IPS-18c (cell line): ENCODE measurements at regions not wholly inside any gene's neighbourhood (a gene's known extent, or its start where the extent isn't known, plus 50 kb on each side); places are given as distances from the start of the nearest gene placed in this dataset.

Experiments
- H3K4me3 ChIP-seq: 2 replicates; pipeline ENCODE4 v1.7.0; 2013; ENCODE audit warnings: low read depth, mild to moderate bottlenecking, low read length, moderate library complexity; ENCODE audit not compliant: insufficient read depth
- H3K9me3 ChIP-seq: one replicate; pipeline ENCODE4 v1.6.1; 2013; ENCODE audit warnings: mild to moderate bottlenecking, low read length, moderate library complexity; ENCODE audit not compliant: control insufficient read depth, insufficient read depth

- Histone ChIP-seq H3K9me3 (peaks cover 2% of the 10 kb centered on the region), H3K4me3 (no peak overlapping the region)
Observed at GRCh38 chr6:165229216-165229615, 80.2 kb downstream of the C6orf118 start.

GRCh38 chr6:165227644-165228329, 81.6 kb downstream of the C6orf118 start:
- no peaks in the 10 kb centered on the region for H3K9me3 ChIP-seq

GRCh38 chr6:165223736-165224135, 85.7 kb downstream of the C6orf118 start:
- Histone ChIP-seq H3K9me3 (no peaks in the 10 kb centered on the region), H3K4me3 (no peak overlapping the region)

More at GRCh38 chr6:165227644-165228329, 81.6 kb downstream of the C6orf118 start:
- H3K4me3 ChIP-seq: no peak overlapping the region

- Histone ChIP-seq H3K9me3 (no peaks in the 10 kb centered on the region), H3K4me3 (no peak overlapping the region)
Observed at GRCh38 chr6:165223101-165223500, 86.3 kb downstream of the C6orf118 start.

GRCh38 chr6:165222315-165223025, 86.9 kb downstream of the C6orf118 start:
- H3K9me3 ChIP-seq: no peaks in the 10 kb centered on the region
- H3K4me3 ChIP-seq: no peak overlapping the region

GRCh38 chr6:165220045-165220444, 89.4 kb downstream of the C6orf118 start:
- no peak overlapping the region for H3K4me3 ChIP-seq
- no peaks in the 10 kb centered on the region for H3K9me3 ChIP-seq

GRCh38 chr6:165219629-165220028, 89.8 kb downstream of the C6orf118 start:
- no peak overlapping the region for H3K4me3 ChIP-seq
- no peaks in the 10 kb centered on the region for H3K9me3 ChIP-seq

- Histone ChIP-seq H3K9me3 (no peaks in the 10 kb centered on the region), H3K4me3 (no peak overlapping the region)
Observed at GRCh38 chr6:165218829-165219228, 90.6 kb downstream of the C6orf118 start.

GRCh38 chr6:165206798-165207197, 102.6 kb downstream of the C6orf118 start:
- no peak overlapping the region for H3K4me3 ChIP-seq

GRCh38 chr6:165205632-165206031, 103.8 kb downstream of the C6orf118 start:
- peaks cover 4% of the 10 kb centered on the region for H3K9me3 ChIP-seq
- no peak overlapping the region for H3K4me3 ChIP-seq

More at GRCh38 chr6:165206798-165207197, 102.6 kb downstream of the C6orf118 start:
- H3K9me3 ChIP-seq: no peaks in the 10 kb centered on the region

- H3K4me3 ChIP-seq: no peak overlapping the region
- peaks cover 4% of the 10 kb centered on the region for H3K9me3 ChIP-seq
Observed at GRCh38 chr6:165204807-165205545, 104.4 kb downstream of the C6orf118 start.

GRCh38 chr6:165200178-165200577, 109.2 kb downstream of the C6orf118 start:
- Histone ChIP-seq H3K4me3 (no peak overlapping the region), H3K9me3 (peaks cover 6% of the 10 kb centered on the region)

GRCh38 chr6:165191461-165191860, 117.9 kb downstream of the C6orf118 start:
- H3K4me3 ChIP-seq: no peak overlapping the region
- peaks cover 2% of the 10 kb centered on the region for H3K9me3 ChIP-seq

GRCh38 chr6:165186441-165187205, 122.8 kb downstream of the C6orf118 start:
- H3K9me3 ChIP-seq: no peaks in the 10 kb centered on the region
- H3K4me3 ChIP-seq: no peak overlapping the region

GRCh38 chr6:165186041-165186440, 123.4 kb downstream of the C6orf118 start:
- Histone ChIP-seq H3K4me3 (no peak overlapping the region), H3K9me3 (no peaks in the 10 kb centered on the region)

GRCh38 chr6:165184192-165184979, 125.0 kb downstream of the C6orf118 start:
- no peaks in the 10 kb centered on the region for H3K9me3 ChIP-seq
- H3K4me3 ChIP-seq: no peak overlapping the region
